K562 (cell line): ENCODE measurements at regions not wholly inside any gene's neighbourhood (a gene's known extent, or its start where the extent isn't known, plus 50 kb on each side); places are given as distances from the start of the nearest gene placed in this dataset.

Source experiments
- ATAC-seq: fragments of 200-7000 bp; cut with Tn5 transposase; 3 replicates; pipeline ENCODE4 v1.9.1; 2020; ENCODE audit warnings: moderate library complexity
- BruUV-seq: library from RNA; stranded (reverse); fragments of 400-500 nt; replicated peaks from 2 replicates; lab custom pipeline; 2021; lab: Mats Ljungman, UMichigan
- CTCF ChIA-PET: fragments of 300-600 bp; formaldehyde crosslinking; extraction: SDS; loops from one replicate; lab custom pipeline; 2021; ENCODE audit warnings: low intra/inter-chr PET ratio; lab: Yijun Ruan, JAX
- POLR2A ChIA-PET: fragments of 300-600, 350-650 bp; sonication (Branson Sonifier 250); formaldehyde crosslinking; extraction: SDS; loops from one replicate; lab custom pipeline; 2021; ENCODE audit warnings: antibody characterized with exemption, inconsistent platforms; lab: Yijun Ruan, JAX
- DNase-seq, 4 experiments: peaks; one replicate each; pipeline versions ENCODE4 v3.0.0 to v3.0.0-alpha.2; 2011 to 2018; ENCODE audit warnings: low spot score in 3 of 4, mixed read lengths in 3 of 4; ENCODE audit errors: extremely low read depth in 1 of 4
- FAIRE-seq: peaks from 2 replicates; lab custom pipeline; 2011; peaks lifted over from hg19 to GRCh38; lab: Jason Lieb, UNC
- H2AFZ ChIP-seq: 2 replicates; pipeline ENCODE4 v1.6.0; 2011; ENCODE audit warnings: low read depth, low read length, control low read depth, inconsistent platforms
- H3K27ac ChIP-seq: fragments of 200-600 bp; 3 replicates; pipeline ENCODE4 v1.8.0; 2011; ENCODE audit warnings: low read depth, mild to moderate bottlenecking, control low read depth, inconsistent platforms, low read length, moderate library complexity, mixed read lengths; ENCODE audit errors: extremely low read depth
- H3K27me3 ChIP-seq, 2 experiments: fragments of 300-600 bp in 1 of 2; 2 replicates in 1 of 2; 3 replicates in 1 of 2; pipeline versions ENCODE4 v1.6.0 to v1.8.0; 2011; ENCODE audit warnings: inconsistent platforms in 2 of 2, low read length in 2 of 2, mild to moderate bottlenecking in 1 of 2, mixed read lengths in 1 of 2, moderate library complexity in 1 of 2; ENCODE audit not compliant: control insufficient read depth in 2 of 2, insufficient read depth in 2 of 2
- H3K36me3 ChIP-seq: fragments of 300-600 bp; 3 replicates; pipeline ENCODE4 v1.8.0; 2011; ENCODE audit warnings: mild to moderate bottlenecking, low read length, inconsistent platforms; ENCODE audit not compliant: control insufficient read depth, insufficient read depth
- H3K4me1 ChIP-seq, 2 experiments: fragments of 200-600 bp in 1 of 2; replicated peaks in 1 of 2; 2 replicates in 1 of 2; 3 replicates in 1 of 2; pipeline versions ENCODE4 v1.5.1 to v1.8.0; 2011; ENCODE audit warnings: inconsistent platforms in 2 of 2, low read length in 2 of 2, mild to moderate bottlenecking in 1 of 2, mixed read lengths in 1 of 2, moderate library complexity in 1 of 2; ENCODE audit not compliant: control insufficient read depth in 2 of 2, insufficient read depth in 2 of 2
- H3K4me2 ChIP-seq: 2 replicates; pipeline ENCODE4 v1.6.1; 2011; ENCODE audit warnings: low read length, control low read depth, inconsistent platforms, mixed read lengths; ENCODE audit not compliant: insufficient read depth
- H3K4me3 ChIP-seq: fragments of 200-600 bp; sonication (generic), shearing (Covaris generic); 2 replicates; pipeline ENCODE4 v1.5.1; 2016; ENCODE audit warnings: control low read depth, inconsistent platforms
- H3K79me2 ChIP-seq: fragments of 200-600 bp; 3 replicates; pipeline ENCODE4 v1.8.0; 2011; ENCODE audit warnings: low read length, inconsistent platforms; ENCODE audit not compliant: control insufficient read depth, insufficient read depth
- H3K9ac ChIP-seq, 2 experiments: 2 replicates each; pipeline versions ENCODE4 v1.6.0 to v1.6.1; 2011; ENCODE audit warnings: low read depth in 2 of 2, low read length in 2 of 2, control low read depth in 1 of 2, inconsistent platforms in 1 of 2, mild to moderate bottlenecking in 1 of 2, mixed read lengths in 1 of 2; ENCODE audit not compliant: insufficient read depth in 1 of 2
- H3K9me1 ChIP-seq: one replicate; pipeline ENCODE4 v1.6.0; 2011; ENCODE audit warnings: inconsistent platforms, mild to moderate bottlenecking, low read length, moderate library complexity; ENCODE audit not compliant: control insufficient read depth, insufficient read depth
- H3K9me3 ChIP-seq: replicated peaks from 2 replicates; pipeline ENCODE4 v1.5.1; 2011; ENCODE audit warnings: low read depth, low read length, inconsistent platforms; ENCODE audit not compliant: control insufficient read depth, insufficient read depth
- H4K20me1 ChIP-seq: replicated peaks from 2 replicates; pipeline ENCODE4 v1.6.1; 2011; ENCODE audit warnings: low read length, inconsistent platforms, mixed read lengths; ENCODE audit not compliant: control insufficient read depth, insufficient read depth
- BDP1 ChIP-seq: IDR thresholded peaks from 3 replicates; pipeline ENCODE4 v1.6.1; 2011; ENCODE audit not compliant: insufficient read length, insufficient read depth
- CHCHD3 ChIP-seq: fragments of 250-450 bp; sonication (Bioruptor Pico); IDR thresholded peaks from 2 replicates; pipeline ENCODE4 v2.1.2; 2022; ENCODE audit warnings: mild to moderate bottlenecking
- EP400 ChIP-seq: fragments of 450-650 bp; IDR thresholded peaks from 2 replicates; pipeline ENCODE4 v1.6.1; 2017; ENCODE audit warnings: antibody characterized with exemption, mild to moderate bottlenecking, moderate library complexity
- HCFC1 ChIP-seq: IDR thresholded peaks from 2 replicates; pipeline ENCODE4 v1.6.1; 2012; ENCODE audit warnings: low read depth, low read length, improper control_type of control experiment
- RREB1 ChIP-seq: fragments of 250-450 bp; sonication (Bioruptor Pico); IDR thresholded peaks from 2 replicates; pipeline ENCODE4 v1.4.0; 2020
- ZNF165 ChIP-seq: fragments of 250-450 bp; sonication (Bioruptor Pico); IDR thresholded peaks from 2 replicates; pipeline ENCODE4 v1.4.0; 2020; ENCODE audit warnings: borderline replicate concordance
- WGBS: fragments of 100-300 bp; shearing (Covaris generic); methylation state at CpG from one replicate; pipeline ENCODE4 v1.1.6; 2016; ENCODE audit warnings: low coverage, mixed read lengths; ENCODE audit not compliant: insufficient coverage; ENCODE audit errors: missing lambda C conversion rate; 5-methylcytosine and 5-hydroxymethylcytosine counted together
- in situ Hi-C: fragments of 300-500 bp; cut with MboI; formaldehyde crosslinking; loops from 4 replicates; pipeline ENCODE4 v1.15.0; 2018; ENCODE audit warnings: inconsistent platforms, mixed read lengths
- intact Hi-C: fragments of 100-400 bp; cut with micrococcal nuclease; formaldehyde crosslinking; loops from 2 replicates; pipeline ENCODE4 v1.14.2; 2022

GRCh38 chr2:21288739-21289520 is 165.2 kb downstream of the TDRD15 start:
- Histone ChIP-seq H3K36me3 (no peaks in the 10 kb centered on the region), H3K4me3 (no peak overlapping the region), H3K9ac (no peak overlapping the region), H3K4me2 (no peak overlapping the region), H3K27ac (no peak overlapping the region), H3K79me2 (no peaks in the 10 kb centered on the region), H3K27me3 (no peaks in the 10 kb centered on the region), H3K9me3 (no peaks in the 10 kb centered on the region), H2AFZ (peak overlapping the region; percentile 52; the same call in 1 of the 2 replicates), H3K9me1 (no peaks in the 10 kb centered on the region), H3K4me1 (peaks cover 7 to 15% of the 10 kb centered on the region in 2 experiments; a peak in 3 of 5 replicates), H4K20me1 (no peaks in the 10 kb centered on the region)
- DNase-seq (no peak), FAIRE-seq (no peak), ATAC-seq (peak; percentile 34; the same call in 2 of the 3 replicates)
- BruUV-seq, result no TSS peak
- WGBS, result 15% methylated on average over 8 of the region's 8 CpGs
- intact Hi-C loops (no loop called here), in situ Hi-C loops (no loop called here)
- no peak for TF ChIP-seq RREB1 (CRISPR knock-in tag)
- TF ChIP-seq EP400, result no peak
- no peak for TF ChIP-seq HCFC1
- no peak for TF ChIP-seq ZNF165
- no peak for TF ChIP-seq BDP1
- TF ChIP-seq CHCHD3 (CRISPR knock-in tag), result no peak
- ChIA-PET CTCF (no interaction called here), POLR2A (no interaction called here)
